ENCODE measurements at regions not wholly inside any gene's neighbourhood (a gene's known extent, or its start where the extent isn't known, plus 50 kb on each side); places are given as distances from the start of the nearest gene placed in this dataset.

DNA sequence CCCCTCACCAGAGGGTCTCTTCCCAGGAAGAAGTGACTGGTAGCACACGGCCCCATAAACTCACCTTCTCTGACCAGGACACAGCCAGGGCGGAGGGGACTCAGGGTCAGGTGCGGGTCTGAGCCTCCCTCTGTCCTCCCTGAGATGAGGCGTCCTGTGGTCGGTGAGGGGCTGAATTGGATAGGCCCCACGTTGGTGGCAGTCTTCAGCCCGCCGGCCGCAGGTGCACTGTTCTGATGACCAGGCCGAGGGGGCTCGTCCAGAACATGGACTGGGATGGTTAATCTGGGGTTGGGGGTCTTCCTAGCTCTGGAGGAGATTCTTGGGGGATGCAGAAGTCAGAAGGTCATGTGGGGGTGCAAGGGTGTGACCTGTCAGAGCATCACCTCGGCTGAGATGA is 102.2 kb upstream of the PPP1R26 start:
- no peak for DNase-seq (ENCODE audit: low spot score)
- no peaks in the 10 kb centered on the region for H3K9me3 ChIP-seq (ENCODE audit: low read depth)
- no peak overlapping the region for H3K27ac ChIP-seq
- no peaks in the 10 kb centered on the region for H3K27me3 ChIP-seq
- H4K20me1 ChIP-seq (ENCODE audit: insufficient read depth, poor library complexity, severe bottlenecking) = no peaks in the 10 kb centered on the region
- no peak overlapping the region for H2AFZ ChIP-seq
- no peak overlapping the region for H3K4me3 ChIP-seq
- no peaks in the 10 kb centered on the region for H3K36me3 ChIP-seq (replicated peaks; ENCODE audit: insufficient read depth, low read depth)
- no peaks in the 10 kb centered on the region for H3K4me1 ChIP-seq (ENCODE audit: insufficient read depth)
- no peaks in the 10 kb centered on the region for H3K9me2 ChIP-seq (replicated peaks; ENCODE audit: insufficient read depth)
- 93% methylated on average over 12 of the region's 12 CpGs for WGBS (ENCODE audit: low lambda C conversion rate, missing lambda C conversion rate)
- no peak overlapping the region for H3K4me2 ChIP-seq
- no peaks in the 10 kb centered on the region for H3K79me2 ChIP-seq
- TF ChIP-seq, protein P1, sequence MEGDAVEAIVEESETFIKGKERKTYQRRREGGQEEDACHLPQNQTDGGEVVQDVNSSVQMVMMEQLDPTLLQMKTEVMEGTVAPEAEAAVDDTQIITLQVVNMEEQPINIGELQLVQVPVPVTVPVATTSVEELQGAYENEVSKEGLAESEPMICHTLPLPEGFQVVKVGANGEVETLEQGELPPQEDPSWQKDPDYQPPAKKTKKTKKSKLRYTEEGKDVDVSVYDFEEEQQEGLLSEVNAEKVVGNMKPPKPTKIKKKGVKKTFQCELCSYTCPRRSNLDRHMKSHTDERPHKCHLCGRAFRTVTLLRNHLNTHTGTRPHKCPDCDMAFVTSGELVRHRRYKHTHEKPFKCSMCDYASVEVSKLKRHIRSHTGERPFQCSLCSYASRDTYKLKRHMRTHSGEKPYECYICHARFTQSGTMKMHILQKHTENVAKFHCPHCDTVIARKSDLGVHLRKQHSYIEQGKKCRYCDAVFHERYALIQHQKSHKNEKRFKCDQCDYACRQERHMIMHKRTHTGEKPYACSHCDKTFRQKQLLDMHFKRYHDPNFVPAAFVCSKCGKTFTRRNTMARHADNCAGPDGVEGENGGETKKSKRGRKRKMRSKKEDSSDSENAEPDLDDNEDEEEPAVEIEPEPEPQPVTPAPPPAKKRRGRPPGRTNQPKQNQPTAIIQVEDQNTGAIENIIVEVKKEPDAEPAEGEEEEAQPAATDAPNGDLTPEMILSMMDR (IDR thresholded peaks at IDR 0.05; ENCODE audit: poor library complexity) = no peak
- TF ChIP-seq EZH2 (IDR thresholded peaks at IDR 0.05; ENCODE audit: borderline replicate concordance) = no peak
- TF ChIP-seq EZH2phosphoT487 (IDR thresholded peaks at IDR 0.05; ENCODE audit: low read depth, severe bottlenecking, unreplicated experiment) = no peak

DNA sequence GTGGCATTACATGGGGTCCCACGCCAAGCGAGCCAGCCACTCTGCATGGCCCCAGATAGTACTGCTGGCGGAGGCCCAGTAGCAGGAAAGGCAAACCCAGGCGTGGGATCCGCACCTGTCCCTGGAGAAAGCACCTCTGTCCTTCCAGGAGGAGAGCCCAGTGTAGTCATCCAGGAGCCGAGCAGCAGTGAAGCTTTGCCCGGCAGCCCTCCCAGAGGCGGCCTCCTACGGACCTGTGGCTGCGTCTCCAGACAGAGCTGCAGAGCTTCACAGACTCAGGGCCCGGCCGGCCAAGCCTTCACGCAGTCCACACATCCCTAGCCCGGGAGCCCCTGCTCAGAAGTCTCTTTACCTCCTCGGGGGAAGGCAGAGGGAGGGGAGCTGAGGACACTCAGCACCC is 100.8 kb upstream of the PPP1R26 start:
- H3K4me2 ChIP-seq = no peak overlapping the region
- no peak overlapping the region for H3K4me3 ChIP-seq
- no peak for DNase-seq (ENCODE audit: low spot score)
- no peaks in the 10 kb centered on the region for H4K20me1 ChIP-seq (ENCODE audit: insufficient read depth, poor library complexity, severe bottlenecking)
- no peak for TF ChIP-seq EZH2phosphoT487 (IDR thresholded peaks at IDR 0.05; ENCODE audit: low read depth, severe bottlenecking, unreplicated experiment)
- no peak for TF ChIP-seq EZH2 (IDR thresholded peaks at IDR 0.05; ENCODE audit: borderline replicate concordance)
- TF ChIP-seq, protein P1 (IDR thresholded peaks at IDR 0.05; ENCODE audit: poor library complexity) = no peak
- no peaks in the 10 kb centered on the region for H3K9me3 ChIP-seq (ENCODE audit: low read depth)
- 95% methylated on average over 15 of the region's 15 CpGs for WGBS (ENCODE audit: low lambda C conversion rate, missing lambda C conversion rate)
- H3K27me3 ChIP-seq = no peaks in the 10 kb centered on the region
- no peaks in the 10 kb centered on the region for H3K79me2 ChIP-seq
- H2AFZ ChIP-seq = no peak overlapping the region
- no peaks in the 10 kb centered on the region for H3K9me2 ChIP-seq (replicated peaks; ENCODE audit: insufficient read depth)
- no peak overlapping the region for H3K27ac ChIP-seq
- H3K4me1 ChIP-seq (ENCODE audit: insufficient read depth) = no peaks in the 10 kb centered on the region
- H3K36me3 ChIP-seq (replicated peaks; ENCODE audit: insufficient read depth, low read depth) = no peaks in the 10 kb centered on the region

DNA sequence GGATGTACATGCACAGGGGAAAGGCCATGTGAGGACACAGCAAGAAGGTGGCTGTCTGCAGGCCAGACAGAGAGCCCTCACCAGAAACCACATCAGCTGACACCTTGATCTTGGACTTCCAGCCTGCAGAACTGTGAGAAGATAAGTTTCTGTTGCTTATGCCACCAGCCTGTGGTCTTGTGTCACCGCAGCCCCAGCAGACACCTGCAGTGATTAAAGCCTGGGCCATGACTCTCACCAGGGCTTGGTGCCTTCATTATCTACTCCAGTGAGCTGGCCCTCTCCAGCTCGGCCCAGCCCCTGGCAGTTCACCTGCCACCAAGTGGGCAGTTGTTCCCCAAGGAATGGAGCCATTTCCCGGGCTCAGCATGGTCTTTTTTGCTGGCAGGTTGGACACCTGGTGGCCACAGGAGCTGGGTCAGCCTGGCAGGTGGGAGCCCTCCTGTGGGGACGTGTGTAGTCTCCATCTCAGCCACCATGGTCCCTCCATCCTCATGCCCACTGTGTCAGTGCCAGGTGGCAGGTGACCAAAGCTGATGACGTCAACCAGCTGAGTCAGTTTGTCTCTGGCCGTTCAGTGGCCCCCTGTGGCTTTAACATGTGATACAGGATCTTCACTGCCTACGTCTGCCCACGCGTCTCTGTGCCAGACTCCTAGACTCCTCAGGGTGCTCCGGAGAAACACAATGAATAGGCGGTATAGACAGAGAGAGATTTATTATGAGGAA is 99.9 kb upstream of the PPP1R26 start:
- TF ChIP-seq, protein P1 (IDR thresholded peaks at IDR 0.05; ENCODE audit: poor library complexity) = no peak
- no peak for TF ChIP-seq EZH2 (IDR thresholded peaks at IDR 0.05; ENCODE audit: borderline replicate concordance)
- TF ChIP-seq EZH2phosphoT487 (IDR thresholded peaks at IDR 0.05; ENCODE audit: low read depth, severe bottlenecking, unreplicated experiment) = no peak
- 83% methylated on average over 11 of the region's 11 CpGs for WGBS (ENCODE audit: low lambda C conversion rate, missing lambda C conversion rate)
- H4K20me1 ChIP-seq (ENCODE audit: insufficient read depth, poor library complexity, severe bottlenecking) = no peaks in the 10 kb centered on the region

More for the DNA sequence above, 99.9 kb upstream of the PPP1R26 start:
- H3K4me3 ChIP-seq = no peak overlapping the region
- no peak overlapping the region for H2AFZ ChIP-seq
- H3K36me3 ChIP-seq (replicated peaks; ENCODE audit: insufficient read depth, low read depth) = no peaks in the 10 kb centered on the region
- H3K27me3 ChIP-seq = no peaks in the 10 kb centered on the region
- no peaks in the 10 kb centered on the region for H3K9me3 ChIP-seq (ENCODE audit: low read depth)
- no peak for DNase-seq (ENCODE audit: low spot score)
- H3K27ac ChIP-seq = no peak overlapping the region
- H3K79me2 ChIP-seq = no peaks in the 10 kb centered on the region
- H3K4me2 ChIP-seq = no peak overlapping the region
- H3K9me2 ChIP-seq (replicated peaks; ENCODE audit: insufficient read depth) = no peaks in the 10 kb centered on the region
- no peaks in the 10 kb centered on the region for H3K4me1 ChIP-seq (ENCODE audit: insufficient read depth)
